Renal cortical epithelial cell (primary cell): ENCODE measurements at regions not wholly inside any gene's neighbourhood (a gene's known extent, or its start where the extent isn't known, plus 50 kb on each side); places are given as distances from the start of the nearest gene placed in this dataset.

Source experiments
- DNase-seq: peaks from one replicate; pipeline ENCODE4 v3.0.0-alpha.2; 2011; ENCODE audit warnings: low read depth

GRCh38 chr1:226816576-226816975, 53.8 kb upstream of the PSEN2 start:
- DNase-seq: peak; percentile 96

- peak; percentile 93 for DNase-seq
Measured at GRCh38 chr1:226814751-226815537, 55.5 kb upstream of the PSEN2 start.

- no peak for DNase-seq
Measured at GRCh38 chr1:226813671-226814591, 56.5 kb upstream of the PSEN2 start.

GRCh38 chr1:226810681-226811080, 59.7 kb upstream of the PSEN2 start:
- DNase-seq: no peak

- DNase-seq: peak; percentile 85
Measured at GRCh38 chr1:226809785-226810571, 60.4 kb upstream of the PSEN2 start.

- DNase-seq: no peak
Measured at GRCh38 chr1:226808501-226808900, 61.9 kb upstream of the PSEN2 start.

- no peak for DNase-seq
Measured at GRCh38 chr1:226806988-226807387, 63.4 kb upstream of the PSEN2 start.

GRCh38 chr1:226804907-226805759, 65.3 kb upstream of the PSEN2 start:
- DNase-seq: no peak

GRCh38 chr1:226800763-226801380, 61.8 kb upstream of the ITPKB start:
- DNase-seq: no peak

- DNase-seq: no peak
Measured at GRCh38 chr1:226799634-226800281, 60.7 kb upstream of the ITPKB start.

- no peak for DNase-seq
Measured at GRCh38 chr1:226798427-226799411, 59.6 kb upstream of the ITPKB start.

GRCh38 chr1:226797151-226797550, 58.1 kb upstream of the ITPKB start:
- DNase-seq: peak; percentile 50

- DNase-seq: no peak
Measured at GRCh38 chr1:226793620-226794276, 54.7 kb upstream of the ITPKB start.

GRCh38 chr1:226792368-226792767, 53.3 kb upstream of the ITPKB start:
- DNase-seq: no peak

GRCh38 chr1:226790545-226791181, 51.6 kb upstream of the ITPKB start:
- no peak for DNase-seq

- DNase-seq: no peak
Measured at GRCh38 chr1:226788965-226789364, 49.9 kb upstream of the ITPKB start.
